GM20000 (cell line): ENCODE measurements at regions not wholly inside any gene's neighbourhood (a gene's known extent, or its start where the extent isn't known, plus 50 kb on each side); places are given as distances from the start of the nearest gene placed in this dataset.

Experiments used
- DNase-seq: peaks from one replicate; pipeline ENCODE4 v3.0.0; 2012; ENCODE audit warnings: low spot score
- TF ChIP-seq, protein P1 (sequence below): IDR thresholded peaks from 2 replicates; pipeline ENCODE4 v1.5.1; 2012; ENCODE audit warnings: mild to moderate bottlenecking, control low read depth; ENCODE audit errors: extremely low read depth, missing control alignments

DNA sequence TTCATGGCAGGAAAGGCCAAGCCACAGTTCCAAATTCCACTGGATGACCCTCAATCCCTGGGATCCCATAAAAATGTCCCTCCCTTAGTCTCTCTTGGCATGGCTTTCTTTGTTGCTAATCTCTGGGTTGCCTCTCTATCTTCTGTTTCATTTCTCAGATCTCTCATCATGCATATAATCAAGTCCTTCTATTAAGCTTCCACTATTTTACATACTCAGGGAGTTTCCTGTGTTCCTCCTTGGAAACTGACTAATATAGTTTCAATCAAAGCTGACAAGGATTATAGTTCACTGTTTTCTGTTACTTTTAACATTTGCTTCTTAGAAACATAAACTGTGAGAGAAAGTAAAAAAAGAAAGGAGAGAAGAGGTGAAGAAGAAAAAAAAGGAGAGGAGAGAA is 113.8 kb upstream of the COL8A1 start:
- TF ChIP-seq, protein P1, sequence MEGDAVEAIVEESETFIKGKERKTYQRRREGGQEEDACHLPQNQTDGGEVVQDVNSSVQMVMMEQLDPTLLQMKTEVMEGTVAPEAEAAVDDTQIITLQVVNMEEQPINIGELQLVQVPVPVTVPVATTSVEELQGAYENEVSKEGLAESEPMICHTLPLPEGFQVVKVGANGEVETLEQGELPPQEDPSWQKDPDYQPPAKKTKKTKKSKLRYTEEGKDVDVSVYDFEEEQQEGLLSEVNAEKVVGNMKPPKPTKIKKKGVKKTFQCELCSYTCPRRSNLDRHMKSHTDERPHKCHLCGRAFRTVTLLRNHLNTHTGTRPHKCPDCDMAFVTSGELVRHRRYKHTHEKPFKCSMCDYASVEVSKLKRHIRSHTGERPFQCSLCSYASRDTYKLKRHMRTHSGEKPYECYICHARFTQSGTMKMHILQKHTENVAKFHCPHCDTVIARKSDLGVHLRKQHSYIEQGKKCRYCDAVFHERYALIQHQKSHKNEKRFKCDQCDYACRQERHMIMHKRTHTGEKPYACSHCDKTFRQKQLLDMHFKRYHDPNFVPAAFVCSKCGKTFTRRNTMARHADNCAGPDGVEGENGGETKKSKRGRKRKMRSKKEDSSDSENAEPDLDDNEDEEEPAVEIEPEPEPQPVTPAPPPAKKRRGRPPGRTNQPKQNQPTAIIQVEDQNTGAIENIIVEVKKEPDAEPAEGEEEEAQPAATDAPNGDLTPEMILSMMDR = no peak
- no peak for DNase-seq

DNA sequence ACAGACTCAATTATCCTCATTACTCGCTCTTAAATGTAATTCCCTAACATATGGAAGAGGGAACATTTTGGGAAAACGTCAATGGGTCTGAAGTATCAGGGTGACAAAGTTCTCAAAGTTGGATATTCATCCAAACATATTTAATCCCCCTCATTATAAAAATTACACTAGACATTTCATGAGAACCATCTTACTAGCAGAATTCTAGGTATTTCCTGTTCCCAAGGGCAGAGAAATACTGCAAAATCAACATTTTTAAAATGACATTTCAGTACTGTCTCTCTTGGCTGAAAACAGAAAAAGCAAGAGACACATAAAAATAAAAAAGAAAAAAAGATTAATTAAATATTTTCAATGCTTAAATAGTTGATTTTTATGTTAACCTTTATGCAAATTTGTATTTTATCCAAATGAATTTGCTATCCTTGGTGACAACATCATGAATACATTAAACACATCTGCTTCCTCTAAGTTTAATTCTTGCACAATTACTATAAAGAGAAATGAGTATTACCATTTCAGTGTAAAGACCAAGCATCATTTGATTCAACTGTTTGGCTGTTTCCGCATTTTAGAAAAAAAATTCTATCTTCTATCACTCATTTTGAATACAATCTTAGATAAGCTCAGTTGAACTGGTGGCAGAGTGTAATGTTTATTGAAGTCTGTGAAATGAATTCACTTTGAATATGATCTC is 114.8 kb upstream of the COL8A1 start:
- DNase-seq = no peak
- TF ChIP-seq, protein P1 = no peak

DNA sequence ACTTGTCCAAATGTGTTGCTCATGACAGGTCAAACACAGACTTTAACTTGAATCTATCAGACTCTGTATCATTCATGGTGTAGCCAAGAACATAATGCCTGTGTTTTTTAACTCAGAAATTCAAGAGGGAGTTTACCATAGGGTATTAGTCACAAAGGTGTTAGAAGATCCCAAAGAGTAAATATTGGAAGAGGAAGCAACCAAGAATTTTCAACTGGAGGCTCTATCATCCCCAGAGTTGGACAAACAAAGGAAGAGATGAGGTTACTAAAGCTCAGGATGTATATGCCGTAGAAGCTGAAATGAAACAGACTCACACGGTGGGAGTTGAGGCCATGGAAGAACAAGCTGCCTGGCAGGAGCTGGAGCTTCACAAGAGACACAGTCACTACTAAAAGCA is 116.2 kb upstream of the COL8A1 start:
- TF ChIP-seq, protein P1 = no peak
- DNase-seq = no peak

DNA sequence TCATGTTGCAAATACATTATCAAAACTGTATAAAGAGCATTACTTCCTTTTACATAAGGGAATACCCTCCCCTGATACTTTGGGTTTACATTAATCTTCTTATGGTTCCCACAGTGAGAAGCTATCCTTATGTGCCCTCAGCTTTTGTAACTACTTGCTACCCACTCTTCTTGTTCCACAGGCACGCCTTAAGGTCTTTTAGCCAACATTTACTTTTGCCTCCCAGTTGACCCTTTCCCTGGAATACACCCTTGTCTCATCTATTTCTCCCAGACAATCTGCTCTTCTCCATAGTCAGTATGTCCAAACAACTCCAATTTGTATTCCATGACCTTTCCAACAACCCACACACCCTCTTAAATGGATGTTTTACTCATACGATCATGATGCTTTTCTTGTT is 116.8 kb upstream of the COL8A1 start:
- DNase-seq = no peak
- TF ChIP-seq, protein P1 = no peak

DNA sequence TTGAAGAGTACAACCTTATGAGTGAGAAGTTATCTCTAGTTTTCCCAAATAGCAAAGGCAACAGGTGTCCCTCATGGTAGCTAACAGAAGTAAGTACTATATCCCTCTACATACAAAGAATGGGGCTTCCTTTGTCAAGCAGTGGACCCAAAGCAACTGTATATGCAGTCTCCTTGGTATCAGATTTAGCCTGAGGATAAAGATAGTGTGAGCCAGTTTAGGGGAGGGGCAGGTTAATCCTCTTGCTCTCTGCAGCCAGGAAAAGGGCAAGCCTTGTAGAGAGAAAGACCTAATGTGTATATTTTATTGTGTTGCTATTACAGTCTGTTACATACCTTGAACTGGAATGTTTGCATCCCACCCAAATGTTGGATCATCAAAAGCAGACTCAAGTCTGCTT is 117.9 kb upstream of the COL8A1 start:
- TF ChIP-seq, protein P1 = no peak
- DNase-seq = no peak

DNA sequence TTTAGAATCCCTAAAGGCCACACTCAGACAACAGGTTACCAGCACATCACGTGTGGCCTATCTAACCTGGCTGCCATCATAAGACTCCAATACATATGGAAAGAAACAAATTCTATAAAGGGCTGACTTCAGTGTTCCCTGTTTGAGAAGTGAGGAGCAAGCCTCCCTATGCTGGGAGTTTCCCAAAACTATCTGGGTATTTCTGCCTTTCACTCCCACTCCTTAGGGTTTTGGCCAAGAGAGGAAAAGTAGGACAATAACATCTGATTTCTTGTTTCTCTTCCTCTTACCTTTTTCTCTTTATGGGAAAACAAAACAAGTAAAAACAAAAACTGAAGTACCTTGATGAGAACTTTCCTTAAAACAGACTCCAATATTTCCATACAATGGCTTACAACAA is 121.5 kb upstream of the COL8A1 start:
- no peak for DNase-seq
- TF ChIP-seq, protein P1 = no peak

DNA sequence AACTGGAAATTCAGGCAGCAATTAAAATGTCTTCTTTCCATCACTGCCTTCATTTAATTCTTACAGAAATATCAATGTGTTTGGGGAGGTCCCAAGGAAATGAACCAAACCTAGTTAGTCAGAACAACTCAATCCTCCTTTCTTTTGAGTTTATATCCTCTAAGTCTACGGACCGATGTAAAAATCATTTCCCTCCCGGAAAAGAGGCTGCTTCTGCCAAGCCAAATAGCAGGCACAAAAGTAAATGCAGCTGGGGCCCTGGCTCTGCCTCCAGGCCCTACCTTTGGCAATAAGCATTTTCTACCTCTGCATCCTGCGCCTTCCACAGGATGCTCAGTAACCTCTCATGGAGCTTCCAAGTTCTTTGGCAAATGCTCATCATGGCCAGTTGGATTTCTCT is 122.5 kb upstream of the COL8A1 start:
- DNase-seq = no peak
- TF ChIP-seq, protein P1 = no peak
